Tibial nerve (tissue), 4 donors: ENCODE measurements at regions not wholly inside any gene's neighbourhood (a gene's known extent, or its start where the extent isn't known, plus 50 kb on each side); places are given as distances from the start of the nearest gene placed in this dataset.

Source experiments
- DNase-seq, 2 donors: peaks; one replicate each; pipeline ENCODE4 v3.0.0-alpha.2; 2019; ENCODE audit warnings: low spot score in 2 of 2
- H3K27ac ChIP-seq, 4 donors: fragments of 200-600 bp; sonication (generic) in 3 of 4; one replicate each; pipeline ENCODE4 v1.5.1; 2017 to 2019; ENCODE audit warnings: mild to moderate bottlenecking in 1 of 4
- H3K27me3 ChIP-seq, 2 donors: fragments of 200-600 bp; sonication (generic) in 1 of 2; one replicate each; pipeline versions ENCODE4 v1.5.1 to v1.6.0; 2017 to 2019
- H3K36me3 ChIP-seq, 3 donors: fragments of 200-600 bp; sonication (generic); one replicate each; pipeline ENCODE4 v1.5.1; 2018 to 2019
- H3K4me1 ChIP-seq, 4 donors: fragments of 200-600 bp; sonication (generic) in 3 of 4; one replicate each; pipeline ENCODE4 v1.5.1; 2017 to 2019
- H3K4me3 ChIP-seq, 4 donors: fragments of 200-600 bp; sonication (generic) in 3 of 4; one replicate each; pipeline ENCODE4 v1.5.1; 2017 to 2019; ENCODE audit warnings: mild to moderate bottlenecking in 1 of 4, moderate library complexity in 1 of 4
- H3K9me3 ChIP-seq, 4 donors: fragments of 200-600 bp; sonication (generic) in 3 of 4; one replicate each; pipeline ENCODE4 v1.5.1; 2017 to 2019
- CTCF ChIP-seq, 5 experiments: fragments of 200-600 bp in 3 of 5; fragments of 450-650 bp in 2 of 5; sonication (generic) in 3 of 5; IDR thresholded peaks; one replicate each; pipeline ENCODE4 v1.5.1; 2016 to 2019; ENCODE audit warnings: antibody characterized with exemption in 5 of 5, mild to moderate bottlenecking in 3 of 5, moderate library complexity in 2 of 5
- EP300 ChIP-seq, 2 donors: sonication (generic); formaldehyde crosslinking; IDR thresholded peaks; one replicate each; pipeline ENCODE4 v1.6.1; 2017; ENCODE audit warnings: antibody characterized with exemption in 2 of 2, mild to moderate bottlenecking in 1 of 2
- POLR2A ChIP-seq, 2 donors: fragments of 450-650 bp; IDR thresholded peaks; one replicate each; pipeline ENCODE4 v1.6.1; 2017; ENCODE audit warnings: antibody characterized with exemption in 2 of 2, mild to moderate bottlenecking in 2 of 2, moderate library complexity in 2 of 2
- WGBS, 2 donors: methylation state at CpG; one replicate each; pipeline ENCODE4 v1.1.5; 2018; 5-methylcytosine and 5-hydroxymethylcytosine counted together

- DNase-seq = no peak
- Histone ChIP-seq H3K27ac (no peak overlapping the region), H3K4me3 (no peak overlapping the region), H3K4me1 (no peaks in the 10 kb centered on the region), H3K36me3 (no peaks in the 10 kb centered on the region), H3K27me3 (no peaks in the 10 kb centered on the region), H3K9me3 (no peaks in the 10 kb centered on the region)
- WGBS, 2 donors = 90 to 93% methylated on average over 4 of the region's 4 CpGs
- no peak for TF ChIP-seq CTCF (IDR thresholded peaks at IDR 0.05)
- TF ChIP-seq EP300 (IDR thresholded peaks at IDR 0.05) = no peak
These were observed 1950.9 kb downstream of the C4orf33 start for GRCh38 chr4:131046821-131047220.

- no peak overlapping the region for H3K27ac ChIP-seq
- WGBS, 2 donors = 59% methylated on average over 2 of the region's 2 CpGs
- no peaks in the 10 kb centered on the region for H3K27me3 ChIP-seq
- no peaks in the 10 kb centered on the region for H3K36me3 ChIP-seq
- H3K9me3 ChIP-seq = no peaks in the 10 kb centered on the region
- no peaks in the 10 kb centered on the region for H3K4me1 ChIP-seq
- H3K4me3 ChIP-seq = no peak overlapping the region
- no peak for TF ChIP-seq POLR2A (IDR thresholded peaks at IDR 0.05)
- no peak for DNase-seq
These were observed 1956.7 kb downstream of the C4orf33 start for GRCh38 chr4:131052646-131053045.

GRCh38 chr4:131054489-131055019 is 1958.6 kb downstream of the C4orf33 start:
- no peaks in the 10 kb centered on the region for H3K4me1 ChIP-seq
- no peak for DNase-seq
- H3K36me3 ChIP-seq = no peaks in the 10 kb centered on the region
- H3K9me3 ChIP-seq = no peaks in the 10 kb centered on the region
- no peak overlapping the region for H3K27ac ChIP-seq
- H3K4me3 ChIP-seq = no peak overlapping the region
- TF ChIP-seq POLR2A (IDR thresholded peaks at IDR 0.05) (no peak), CTCF (IDR thresholded peaks at IDR 0.05) (no peak)
- 91% methylated on average over 8 of the region's 8 CpGs for WGBS, 2 donors
- no peaks in the 10 kb centered on the region for H3K27me3 ChIP-seq

GRCh38 chr4:131061734-131062133 is 1965.8 kb downstream of the C4orf33 start:
- Histone ChIP-seq H3K36me3 (no peaks in the 10 kb centered on the region), H3K27ac (no peak overlapping the region), H3K9me3 (peaks cover 0 to 31% (median 0%) of the 10 kb centered on the region in 4 donors), H3K4me3 (no peak overlapping the region), H3K27me3 (no peaks in the 10 kb centered on the region), H3K4me1 (no peaks in the 10 kb centered on the region)
- DNase-seq = no peak
- no peak for TF ChIP-seq EP300 (IDR thresholded peaks at IDR 0.05)
- TF ChIP-seq POLR2A (IDR thresholded peaks at IDR 0.05) = no peak
- TF ChIP-seq CTCF (IDR thresholded peaks at IDR 0.05) = no peak
- WGBS, 2 donors = 86 to 95% methylated on average over 1 of the region's 1 CpG

- no peaks in the 10 kb centered on the region for H3K27me3 ChIP-seq
- no peak overlapping the region for H3K4me3 ChIP-seq
- DNase-seq = no peak
- H3K27ac ChIP-seq = no peak overlapping the region
- no peaks in the 10 kb centered on the region for H3K36me3 ChIP-seq
- no peaks in the 10 kb centered on the region for H3K4me1 ChIP-seq
- peaks cover 0 to 31% (median 0%) of the 10 kb centered on the region in 4 donors for H3K9me3 ChIP-seq
- TF ChIP-seq EP300 (IDR thresholded peaks at IDR 0.05) (no peak), POLR2A (IDR thresholded peaks at IDR 0.05) (no peak), CTCF (IDR thresholded peaks at IDR 0.05) (no peak)
- 95% methylated on average over 5 of the region's 5 CpGs for WGBS, 2 donors
These were observed 1967.9 kb downstream of the C4orf33 start for GRCh38 chr4:131063878-131064277.

- no peaks in the 10 kb centered on the region for H3K9me3 ChIP-seq
- no peak for DNase-seq
- H3K27ac ChIP-seq = no peak overlapping the region
- no peak overlapping the region for H3K4me3 ChIP-seq
- TF ChIP-seq CTCF (IDR thresholded peaks at IDR 0.05) = no peak
- no peak for TF ChIP-seq EP300 (IDR thresholded peaks at IDR 0.05)
- TF ChIP-seq POLR2A (IDR thresholded peaks at IDR 0.05) = no peak
- no peaks in the 10 kb centered on the region for H3K36me3 ChIP-seq
- no peaks in the 10 kb centered on the region for H3K4me1 ChIP-seq
- no peaks in the 10 kb centered on the region for H3K27me3 ChIP-seq
These were observed 1985.1 kb downstream of the C4orf33 start for GRCh38 chr4:131081069-131081468.
